IMR-90 (cell line): ENCODE measurements at regions not wholly inside any gene's neighbourhood (a gene's known extent, or its start where the extent isn't known, plus 50 kb on each side); places are given as distances from the start of the nearest gene placed in this dataset.

Source experiments
- ATAC-seq: fragments of 200-7000 bp; cut with Tn5 transposase; 2 replicates; pipeline ENCODE4 v1.9.1; 2020; ENCODE audit warnings: low read depth, mild to moderate bottlenecking, moderate library complexity
- BruUV-seq: library from RNA; stranded (reverse); fragments of 400-500 nt; replicated peaks from 2 replicates; lab custom pipeline; 2021; lab: Mats Ljungman, UMichigan
- CTCF ChIA-PET: fragments of 300-600 bp; formaldehyde crosslinking; extraction: SDS; loops from one replicate; lab custom pipeline; 2021; ENCODE audit warnings: antibody characterized with exemption; lab: Yijun Ruan, JAX
- POLR2A ChIA-PET: fragments of 300-600 bp; sonication (Branson Sonifier 250); formaldehyde crosslinking; loops from one replicate; lab custom pipeline; 2022; ENCODE audit warnings: antibody characterized with exemption; ENCODE audit not compliant: unreplicated experiment; lab: Charles Lee
- DNase-seq: peaks from one replicate; pipeline ENCODE4 v3.0.0; 2013
- H2AFZ ChIP-seq: replicated peaks from 2 replicates; pipeline ENCODE3; 2013; ENCODE audit warnings: low read length, mild to moderate bottlenecking; ENCODE audit not compliant: poor library complexity
- H2AK5ac ChIP-seq: 2 replicates; pipeline ENCODE4 v1.6.1; 2013; ENCODE audit warnings: low read depth, low read length, inconsistent platforms
- H2AK9ac ChIP-seq: replicated peaks from 2 replicates; pipeline ENCODE3; 2013; ENCODE audit warnings: mild to moderate bottlenecking, low read depth, low read length, moderate library complexity; ENCODE audit not compliant: poor library complexity
- H2BK120ac ChIP-seq: 2 replicates; pipeline ENCODE4 v1.6.1; 2013; ENCODE audit warnings: low read depth, low read length, inconsistent platforms
- H2BK15ac ChIP-seq: 3 replicates; pipeline ENCODE4 v1.6.1; 2013; ENCODE audit warnings: low read depth, low read length, inconsistent platforms
- H2BK20ac ChIP-seq: 2 replicates; pipeline ENCODE4 v1.6.1; 2013; ENCODE audit warnings: low read depth, mild to moderate bottlenecking, inconsistent platforms, low read length, moderate library complexity
- H2BK5ac ChIP-seq: 2 replicates; pipeline ENCODE4 v1.6.1; 2013; ENCODE audit warnings: mild to moderate bottlenecking, low read depth, low read length, inconsistent platforms; ENCODE audit not compliant: poor library complexity, severe bottlenecking
- H3K14ac ChIP-seq: replicated peaks from 2 replicates; pipeline ENCODE4 v1.6.1; 2013; ENCODE audit warnings: low read depth, low read length, inconsistent platforms
- H3K18ac ChIP-seq: 2 replicates; pipeline ENCODE4 v1.6.1; 2013; ENCODE audit warnings: low read depth, low read length, control low read depth
- H3K23ac ChIP-seq: 2 replicates; pipeline ENCODE4 v1.6.1; 2013; ENCODE audit warnings: low read depth, low read length, inconsistent platforms
- H3K27ac ChIP-seq: 2 replicates; pipeline ENCODE4 v1.5.1; 2013; ENCODE audit warnings: mild to moderate bottlenecking, control low read depth, low read length; ENCODE audit not compliant: insufficient read depth
- H3K27me3 ChIP-seq: 2 replicates; pipeline ENCODE4 v1.6.1; 2013; ENCODE audit warnings: low read length; ENCODE audit not compliant: control insufficient read depth, insufficient read depth
- H3K36me3 ChIP-seq: 2 replicates; pipeline ENCODE4 v1.6.1; 2013; ENCODE audit warnings: low read length, mixed read lengths; ENCODE audit not compliant: control insufficient read depth, insufficient read depth
- H3K4ac ChIP-seq: 2 replicates; pipeline ENCODE4 v1.6.1; 2013; ENCODE audit warnings: low read depth, low read length, inconsistent platforms
- H3K4me1 ChIP-seq: 2 replicates; pipeline ENCODE4 v1.6.1; 2013; ENCODE audit warnings: low read length, mixed read lengths; ENCODE audit not compliant: control insufficient read depth, insufficient read depth
- H3K4me2 ChIP-seq: 2 replicates; pipeline ENCODE4 v1.6.1; 2013; ENCODE audit warnings: low read depth, mild to moderate bottlenecking, control low read depth, low read length, moderate library complexity
- H3K4me3 ChIP-seq: 2 replicates; pipeline ENCODE4 v1.5.1; 2013; ENCODE audit warnings: low read depth, mild to moderate bottlenecking, control low read depth, low read length, moderate library complexity; ENCODE audit not compliant: insufficient read depth
- H3K56ac ChIP-seq: 2 replicates; pipeline ENCODE4 v1.6.1; 2013; ENCODE audit warnings: low read length, inconsistent platforms; ENCODE audit not compliant: insufficient read depth; ENCODE audit errors: extremely low read depth
- H3K79me1 ChIP-seq, 2 experiments: 2 replicates each; pipeline ENCODE4 v1.6.1; 2013; ENCODE audit warnings: low read length in 2 of 2, inconsistent platforms in 1 of 2, low read depth in 1 of 2
- H3K9ac ChIP-seq: 2 replicates; pipeline ENCODE4 v1.6.1; 2013; ENCODE audit warnings: low read depth, low read length, control low read depth
- H3K9me1 ChIP-seq: 2 replicates; pipeline ENCODE4 v1.6.1; 2013; ENCODE audit warnings: low read length, inconsistent platforms; ENCODE audit not compliant: insufficient read depth
- H3K9me3 ChIP-seq: 2 replicates; pipeline ENCODE4 v1.6.1; 2013; ENCODE audit warnings: low read length; ENCODE audit not compliant: control insufficient read depth, insufficient read depth
- H4K20me1 ChIP-seq: 2 replicates; pipeline ENCODE4 v1.6.1; 2013; ENCODE audit warnings: low read length, inconsistent platforms; ENCODE audit not compliant: insufficient read depth
- H4K5ac ChIP-seq: 2 replicates; pipeline ENCODE4 v1.6.1; 2013; ENCODE audit warnings: mild to moderate bottlenecking, low read depth, low read length, control low read depth
- H4K8ac ChIP-seq, 2 experiments: 2 replicates each; pipeline ENCODE4 v1.6.1; 2013; ENCODE audit warnings: low read depth in 2 of 2, low read length in 2 of 2, control low read depth in 1 of 2, inconsistent platforms in 1 of 2
- H4K91ac ChIP-seq: 2 replicates; pipeline ENCODE4 v1.6.1; 2013; ENCODE audit warnings: low read depth, low read length, inconsistent platforms; ENCODE audit not compliant: insufficient read depth
- BHLHE40 ChIP-seq: fragments of 150-350 bp; IDR thresholded peaks from 2 replicates; pipeline ENCODE4 v1.6.1; 2016; ENCODE audit warnings: mild to moderate bottlenecking, low read depth, low read length
- CHD1 ChIP-seq: IDR thresholded peaks from 2 replicates; pipeline ENCODE4 v1.6.1; 2012; ENCODE audit warnings: low read depth, low read length, improper control_type of control experiment
- FOS ChIP-seq: fragments of 150-350 bp; IDR thresholded peaks from 2 replicates; pipeline ENCODE4 v1.6.1; 2016; ENCODE audit warnings: low read depth, low read length
- SMC3 ChIP-seq: fragments of 150-350 bp; IDR thresholded peaks from 2 replicates; pipeline ENCODE4 v1.6.1; 2016; ENCODE audit warnings: low read depth, mild to moderate bottlenecking, antibody characterized with exemption, low read length, moderate library complexity
- WGBS, 2 experiments: methylation state at CpG; one replicate each; pipeline versions ENCODE4 v1.1.5 to v1.1.7; 2013; ENCODE audit warnings: missing lambda C conversion rate in 2 of 2; ENCODE audit not compliant: insufficient read length in 1 of 2; ENCODE audit errors: extremely low coverage in 2 of 2; 5-methylcytosine and 5-hydroxymethylcytosine counted together
- dilution Hi-C: fragments of 300-500 bp; cut with HindIII; formaldehyde crosslinking; loops from one replicate; pipeline ENCODE4 v1.14.3; 2018; ENCODE audit warnings: low sequenced_read_pairs; ENCODE audit not compliant: unreplicated experiment
- in situ Hi-C: fragments of 300-500 bp; cut with MboI; formaldehyde crosslinking; loops from 3 replicates; pipeline ENCODE4 v1.14.3; 2019; ENCODE audit warnings: low sequenced_read_pairs, inconsistent platforms, mixed read lengths
- intact Hi-C: fragments of 100-400 bp; cut with micrococcal nuclease; formaldehyde crosslinking; loops from 2 replicates; pipeline ENCODE4 v1.10.0; 2022

DNA sequence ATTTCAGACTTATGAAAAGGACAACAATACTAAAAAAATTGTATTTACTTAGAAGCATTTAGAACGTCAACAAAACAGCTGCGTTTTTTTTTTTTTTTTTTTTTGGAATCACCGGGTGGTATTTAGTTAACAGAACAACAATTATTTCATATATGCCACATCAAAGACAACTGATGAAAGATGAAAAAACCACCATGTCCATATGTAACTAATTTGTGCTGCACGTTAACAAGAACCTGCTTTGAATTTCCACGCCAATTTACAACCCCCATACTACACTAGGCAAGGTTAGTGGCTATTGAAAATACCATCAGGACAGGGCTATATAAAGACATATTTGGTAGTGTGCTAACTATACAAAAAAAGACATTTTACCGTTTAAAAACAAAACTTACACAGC lies 189.3 kb upstream of the ROBO1 start:
- ATAC-seq, result no peak
- Histone ChIP-seq H3K36me3 (no peaks in the 10 kb centered on the region), H3K4ac (no peak overlapping the region), H4K5ac (no peak overlapping the region), H3K14ac (no peak overlapping the region), H3K18ac (no peak overlapping the region), H3K9me3 (peaks cover 3% of the 10 kb centered on the region; the same call in 1 of the 2 replicates), H3K4me2 (no peak overlapping the region), H3K23ac (no peak overlapping the region), H2AK5ac (no peak overlapping the region), H3K27me3 (no peaks in the 10 kb centered on the region), H4K91ac (no peak overlapping the region), H4K20me1 (no peaks in the 10 kb centered on the region), H3K4me3 (no peak overlapping the region), H3K9ac (no peak overlapping the region), H2AK9ac (no peak overlapping the region), H4K8ac (no peak overlapping the region), H3K79me1 (no peaks in the 10 kb centered on the region), H3K27ac (no peak overlapping the region), H2BK5ac (no peak overlapping the region), H2BK120ac (no peak overlapping the region), H2BK15ac (no peak overlapping the region), H3K56ac (no peak overlapping the region), H2BK20ac (no peak overlapping the region), H3K9me1 (no peaks in the 10 kb centered on the region), H3K4me1 (no peaks in the 10 kb centered on the region), H2AFZ (no peak overlapping the region)
- WGBS, 2 experiments, result no CpG with 5 or more reads among the region's 6 CpGs
- intact Hi-C loops (no loop called here), in situ Hi-C loops (no loop called here), dilution Hi-C loops (no loop called here)
- CTCF ChIA-PET, result interaction anchor here (0.7 kb wide), 1 partner anchor 306 kb away, joined by 5 read pairs; no protein-coding TSS in a partner anchor
- TF ChIP-seq SMC3, result no peak
- no peak for TF ChIP-seq CHD1
- no peak for TF ChIP-seq FOS
- TF ChIP-seq BHLHE40, result no peak
- BruUV-seq, result no TSS peak
- POLR2A ChIA-PET, result no interaction called here
- no peak for DNase-seq
